Colon (tissue), 2 donors: ENCODE measurements at regions not wholly inside any gene's neighbourhood (a gene's known extent, or its start where the extent isn't known, plus 50 kb on each side); places are given as distances from the start of the nearest gene placed in this dataset.

Experiments used
- FAIRE-seq: peaks from 2 replicates; lab custom pipeline; 2012; peaks lifted over from hg19 to GRCh38; lab: Jason Lieb, UNC
- donor health status: control.
- donor health status: control.

DNA sequence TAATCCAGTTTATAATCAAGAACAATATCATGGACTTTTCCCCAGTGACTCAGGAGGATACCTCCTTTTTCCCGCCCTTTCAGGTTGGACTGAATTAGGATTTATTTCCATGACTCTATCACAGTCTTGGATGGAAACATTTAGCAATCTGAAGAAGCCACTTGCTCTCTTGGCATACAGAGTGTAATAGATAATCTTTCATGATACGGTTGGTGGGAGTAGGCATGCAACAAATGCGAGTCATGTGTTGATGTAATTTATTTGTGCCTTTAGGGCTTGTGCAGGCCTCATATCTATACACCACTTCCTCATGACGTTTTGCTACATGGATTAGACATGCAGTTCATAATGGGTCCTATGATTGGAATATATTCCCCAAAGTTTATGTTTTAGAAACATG, 54.2 kb upstream of the MCTP2 start:
- no peak for FAIRE-seq

DNA sequence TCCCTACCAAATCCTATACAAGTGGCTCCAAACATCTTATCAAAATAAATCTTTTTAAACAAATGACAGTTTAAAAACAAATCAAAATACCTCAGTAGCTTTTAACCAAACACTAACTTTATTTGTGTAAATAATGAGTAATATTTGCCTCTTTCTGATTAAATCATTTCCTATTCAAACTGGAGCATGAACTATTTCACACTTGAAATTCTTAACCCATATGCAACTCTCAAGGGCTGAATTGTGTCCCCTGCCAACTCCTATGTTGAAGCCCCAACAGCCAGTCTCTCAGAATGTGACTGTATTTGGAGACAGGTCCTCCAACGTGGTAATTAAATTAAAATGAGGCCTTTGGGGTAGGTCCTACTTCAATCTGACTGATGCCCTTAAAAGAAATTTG, 55.9 kb upstream of the MCTP2 start:
- FAIRE-seq, result no peak

DNA sequence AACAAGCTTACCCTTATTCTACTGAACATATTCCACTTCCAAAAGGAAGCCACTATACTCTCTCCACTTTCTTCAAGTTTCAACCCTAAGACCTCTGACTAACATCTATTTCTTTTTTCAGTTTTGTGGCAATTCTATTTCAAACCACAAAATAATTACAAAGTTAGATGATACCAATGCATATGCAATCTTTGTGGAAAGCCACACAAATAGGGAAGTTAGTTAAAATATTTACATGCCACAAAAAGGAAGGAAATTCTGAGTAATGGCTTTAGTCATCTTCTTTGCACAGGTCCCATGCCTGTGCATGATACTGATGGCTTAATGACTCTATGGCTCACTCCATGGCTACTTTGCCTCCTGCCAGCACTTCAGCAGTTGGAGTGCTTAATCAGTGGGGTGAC, 57.0 kb upstream of the MCTP2 start:
- FAIRE-seq, result no peak

DNA sequence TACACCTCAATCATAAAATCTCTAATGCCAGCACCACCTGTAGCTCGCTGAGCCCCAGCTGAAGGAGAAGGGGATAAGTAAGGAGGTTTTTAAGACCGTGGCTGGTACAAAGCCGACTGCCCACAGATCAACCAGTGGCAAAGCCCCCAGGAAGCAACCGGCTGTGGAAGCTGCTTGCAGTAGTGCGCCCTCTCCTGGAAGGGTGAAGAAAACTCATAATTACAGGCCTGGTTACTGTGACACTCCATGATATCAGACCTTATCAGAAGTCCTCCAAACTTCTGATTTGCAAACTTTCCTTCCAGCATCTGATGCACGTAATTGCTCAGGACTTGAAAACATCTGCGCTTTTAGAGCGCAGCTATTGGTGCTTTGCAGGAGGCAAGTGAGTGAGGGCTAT, 63.1 kb upstream of the MCTP2 start:
- FAIRE-seq, result no peak

DNA sequence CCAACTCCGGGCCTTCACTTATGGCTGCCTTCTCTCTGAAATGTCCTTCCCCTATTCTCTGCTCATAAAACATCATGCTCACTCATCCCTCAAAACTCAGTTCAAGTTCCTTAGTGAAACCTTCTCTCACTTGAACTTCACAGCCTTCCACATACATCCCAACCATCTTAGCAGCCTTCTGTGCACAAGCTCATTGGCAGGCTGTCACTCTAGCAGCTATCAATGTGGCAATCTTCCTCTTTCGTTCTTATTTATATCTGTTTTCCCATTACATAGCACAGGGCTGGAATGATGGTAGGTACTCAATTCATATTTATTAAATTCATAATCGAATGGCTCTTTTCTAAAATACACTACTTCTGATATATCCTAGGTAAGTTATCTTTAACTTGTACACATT, 66.4 kb upstream of the MCTP2 start:
- FAIRE-seq, result no peak

DNA sequence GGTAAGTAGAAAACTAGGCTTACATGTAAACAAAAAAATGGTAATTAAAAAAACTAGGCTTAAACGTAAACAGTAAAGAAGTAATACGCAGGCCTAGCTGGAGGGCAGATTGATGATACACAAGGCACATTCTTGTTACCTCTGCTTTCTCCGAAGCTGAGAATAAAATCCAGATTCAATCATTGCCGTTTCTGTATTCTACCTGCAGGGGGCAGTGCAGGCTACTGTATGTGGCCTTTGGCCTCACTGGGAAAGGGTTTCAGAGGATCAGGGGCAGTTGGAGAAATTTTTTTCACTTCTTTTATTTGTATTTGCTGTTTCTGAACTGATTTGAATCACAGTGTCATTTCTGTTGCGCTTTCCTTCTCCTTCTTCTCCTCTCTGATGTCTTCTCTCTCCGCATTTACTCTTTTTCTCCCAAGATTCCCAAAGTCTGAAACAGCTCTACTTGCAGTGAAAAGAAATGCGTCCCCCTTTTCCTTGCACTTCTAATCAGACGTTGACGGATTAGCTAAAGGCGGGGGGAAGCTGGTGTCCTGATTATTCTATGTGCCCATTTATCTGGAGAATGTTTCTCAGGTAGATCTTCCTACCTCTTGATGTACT, 67.1 kb upstream of the MCTP2 start:
- FAIRE-seq, result no peak

DNA sequence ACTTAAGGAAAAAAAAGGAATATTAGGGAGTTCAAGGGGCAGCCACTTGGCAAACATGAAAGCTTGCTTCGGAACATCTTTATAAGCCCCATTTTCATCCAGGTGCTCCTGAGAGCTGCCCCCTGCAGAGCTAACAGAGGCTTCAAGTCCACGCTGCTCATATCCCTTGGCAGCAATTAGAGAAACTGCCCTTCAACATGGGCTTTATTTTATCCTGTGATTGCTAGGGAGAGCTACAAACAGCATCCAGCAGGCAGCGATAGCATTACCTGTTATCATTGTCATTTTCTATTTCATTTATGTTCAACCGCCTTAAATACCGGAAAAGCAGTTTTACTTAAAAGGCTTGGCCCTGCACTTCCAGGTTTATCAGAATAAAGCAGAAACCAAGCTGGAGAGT, 68.4 kb upstream of the MCTP2 start:
- no peak for FAIRE-seq

DNA sequence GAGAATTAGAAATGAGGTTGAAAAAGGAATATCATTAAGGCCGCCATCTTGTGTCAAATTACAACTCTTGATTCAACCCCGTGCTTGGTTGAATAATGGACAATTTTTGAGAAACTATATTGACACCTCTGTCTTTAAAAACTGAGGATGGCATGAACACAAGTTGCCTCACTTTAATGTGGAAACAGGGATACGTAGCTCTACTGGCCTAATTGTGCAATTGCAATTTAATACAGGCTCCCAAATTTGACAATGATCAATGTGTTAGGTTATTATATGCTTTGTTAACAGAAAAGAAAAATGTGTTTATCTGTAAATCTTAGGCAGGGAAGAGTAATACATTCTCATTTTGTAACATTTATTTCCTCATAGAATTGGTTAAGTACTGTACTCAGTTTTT, 77.1 kb upstream of the MCTP2 start:
- FAIRE-seq, result no peak

DNA sequence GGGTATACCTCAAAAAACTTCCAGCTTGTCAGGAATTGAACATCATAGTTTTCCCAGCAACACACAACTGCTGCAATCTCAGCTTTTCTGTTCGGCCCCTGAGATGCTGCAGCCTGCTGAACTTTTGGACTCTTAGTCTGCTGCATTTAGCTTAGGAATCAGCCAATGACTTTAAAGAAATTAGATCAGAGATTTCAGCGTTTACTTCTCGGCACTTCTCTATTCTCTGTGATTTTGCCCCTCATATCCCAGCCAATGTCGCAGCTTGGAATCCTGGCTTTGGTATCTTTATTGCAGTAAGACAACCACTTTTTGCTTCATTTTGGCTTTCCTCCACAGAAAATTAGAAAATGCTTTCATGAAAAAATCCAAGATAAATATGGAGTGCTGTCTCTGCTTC, 86.3 kb upstream of the MCTP2 start:
- no peak for FAIRE-seq

DNA sequence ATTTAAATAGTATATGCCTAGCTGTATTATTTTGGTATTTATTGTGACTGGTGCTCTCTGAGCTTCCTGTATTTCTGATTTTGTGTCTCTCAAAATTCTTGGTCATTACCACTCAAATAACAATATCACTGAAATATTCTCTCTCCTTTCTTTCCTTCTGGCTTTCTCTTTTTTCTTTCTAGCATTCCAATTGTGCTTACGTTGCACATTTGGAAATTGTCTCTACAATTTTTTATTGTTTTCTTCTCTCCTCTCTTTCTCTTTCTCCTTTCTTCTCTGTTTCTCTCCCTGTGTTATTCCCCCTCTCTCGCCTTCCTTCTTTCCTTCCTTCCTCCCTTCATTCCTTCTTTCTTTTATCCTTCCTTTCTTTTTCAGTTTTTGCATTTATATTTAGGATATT, 89.6 kb upstream of the MCTP2 start:
- no peak for FAIRE-seq

DNA sequence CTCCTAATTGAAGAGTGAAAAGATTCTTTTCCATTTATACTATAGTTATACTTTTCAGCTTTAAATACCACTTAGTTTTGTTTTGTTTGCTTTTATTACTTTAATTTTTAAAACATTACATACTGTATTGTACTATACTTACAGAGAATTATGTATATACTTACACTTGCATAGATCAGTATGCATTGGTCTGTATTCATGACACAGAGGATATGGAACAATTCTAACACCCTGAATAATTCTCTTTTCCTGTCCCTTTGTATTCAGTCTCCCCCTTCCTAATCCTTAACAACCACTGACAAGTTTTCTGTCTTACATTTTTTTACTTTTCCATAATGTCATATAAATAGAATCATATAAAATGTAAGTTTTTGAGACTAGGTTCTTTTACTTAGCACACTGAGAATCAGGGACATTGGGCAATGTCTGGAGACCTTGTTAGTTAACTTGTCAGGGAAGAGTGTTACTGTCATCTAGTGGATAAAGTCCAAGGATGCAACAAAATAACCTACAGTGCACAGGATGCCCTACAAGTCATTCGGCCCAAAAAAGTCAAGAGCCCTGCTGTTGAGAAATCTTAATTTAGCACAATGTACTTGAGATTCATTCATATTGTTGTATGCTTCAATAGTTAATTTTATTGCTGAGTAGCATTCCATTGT, 95.7 kb upstream of the MCTP2 start:
- FAIRE-seq, result no peak

DNA sequence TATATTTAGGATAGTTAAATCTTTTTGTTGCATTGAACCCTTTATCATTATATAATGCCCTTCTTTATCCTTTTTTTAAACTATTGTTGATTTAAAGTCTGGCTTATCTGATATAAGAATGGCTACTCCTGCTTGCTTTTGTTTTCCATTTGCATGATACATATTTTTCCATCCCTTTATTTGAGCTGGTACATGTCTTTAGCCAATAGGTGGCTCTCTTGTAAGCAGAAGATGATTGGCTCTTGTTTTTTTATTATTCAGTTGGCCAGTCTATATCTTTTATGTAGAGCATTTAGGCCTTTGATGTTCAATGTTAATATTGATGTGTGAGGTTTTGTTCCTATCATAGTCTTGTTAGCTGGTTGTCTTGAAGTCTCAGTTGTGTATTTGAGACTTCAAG, 99.5 kb upstream of the MCTP2 start:
- no peak for FAIRE-seq

DNA sequence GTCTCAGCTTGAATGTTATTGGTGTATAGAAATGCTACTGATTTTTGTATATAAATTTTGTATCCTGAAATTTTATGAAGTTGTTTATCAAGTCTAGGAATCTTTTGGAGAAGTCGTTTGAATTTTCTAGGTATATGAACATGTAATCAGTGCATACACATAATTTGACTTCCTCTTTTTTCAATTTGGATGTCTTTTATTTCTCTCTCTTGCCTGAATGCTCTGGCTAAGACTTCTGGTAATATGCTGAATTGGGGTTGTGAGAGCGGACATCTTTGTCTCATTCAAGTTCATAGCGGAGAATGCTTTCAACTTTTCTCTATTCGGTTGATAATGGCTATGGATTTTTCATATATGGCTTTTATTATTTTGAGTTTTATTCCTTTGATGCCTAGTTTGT, 100.9 kb upstream of the MCTP2 start:
- no peak for FAIRE-seq

DNA sequence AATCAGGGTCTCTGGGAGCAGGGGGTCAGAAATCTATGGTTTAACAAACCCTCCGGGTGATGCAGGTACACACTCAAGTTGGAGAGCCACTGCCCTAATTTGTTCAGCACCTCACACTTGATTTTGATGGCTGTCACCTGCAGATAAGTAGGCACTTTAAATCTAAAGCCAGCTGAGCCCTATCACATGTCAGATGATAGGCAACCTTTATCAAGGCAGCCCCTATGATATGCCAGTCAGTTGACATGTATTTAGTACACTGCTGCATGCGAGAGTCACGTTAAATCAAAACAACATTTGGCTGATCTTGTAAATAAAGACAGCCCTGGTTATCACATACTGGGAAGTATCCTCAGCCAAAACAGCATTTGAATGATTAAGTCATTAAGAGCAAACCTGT, 104.4 kb upstream of the MCTP2 start:
- no peak for FAIRE-seq

DNA sequence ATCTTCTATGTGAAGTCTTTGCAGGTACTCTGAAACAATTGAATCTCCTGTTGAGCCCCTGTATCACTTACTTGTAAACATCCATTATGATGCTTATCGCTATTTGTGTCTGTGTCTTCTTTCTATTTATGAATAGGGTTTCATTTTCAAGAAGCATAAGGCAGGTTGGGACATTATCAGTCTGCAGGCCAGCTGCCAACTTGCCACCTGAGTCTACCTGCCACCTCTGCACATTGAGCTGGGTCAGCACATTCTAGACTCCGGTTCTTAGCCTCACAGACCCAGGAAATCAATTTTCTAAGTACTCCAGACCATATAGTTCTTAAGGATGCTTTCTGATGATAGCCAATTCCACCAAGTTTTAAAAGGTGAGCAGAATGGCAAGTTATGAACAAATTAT, 105.7 kb upstream of the MCTP2 start:
- no peak for FAIRE-seq

DNA sequence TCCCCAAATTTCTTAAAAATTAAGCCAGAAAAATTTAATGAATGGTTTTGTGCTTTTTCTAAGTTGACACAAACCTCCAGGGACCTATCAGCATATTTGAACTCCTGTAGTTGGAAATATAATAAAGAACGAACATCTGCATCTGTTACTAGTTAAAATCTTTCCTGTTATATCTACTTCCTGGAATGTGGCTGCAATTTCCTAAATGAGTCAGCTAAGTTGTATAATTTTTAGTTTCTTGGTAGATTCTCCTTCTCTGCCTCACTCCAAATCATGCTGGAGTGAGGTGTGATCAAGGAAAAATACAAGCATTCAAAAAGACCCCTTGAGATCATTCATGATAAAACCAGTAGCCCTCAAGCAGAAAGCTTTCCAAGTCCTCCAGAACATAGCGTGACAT, 106.2 kb upstream of the MCTP2 start:
- no peak for FAIRE-seq

DNA sequence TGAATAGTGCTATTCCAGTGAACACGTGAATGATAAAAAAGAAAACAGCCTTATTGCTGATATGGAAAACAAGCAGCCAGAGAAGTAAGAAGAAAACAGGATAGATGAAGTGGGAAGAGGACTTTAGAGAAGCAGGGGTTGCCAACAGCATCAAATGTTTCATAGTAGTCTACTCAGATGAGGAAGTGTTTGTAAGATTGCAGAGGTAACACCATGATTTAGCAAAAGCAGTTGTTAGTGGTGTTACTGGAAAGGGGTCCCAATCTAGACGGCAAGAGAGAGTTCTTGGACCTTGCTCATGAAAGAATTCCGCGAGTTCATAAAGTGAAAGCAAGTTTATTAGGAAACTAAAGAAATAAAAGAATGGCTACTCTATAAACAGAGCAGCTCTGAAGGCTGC, 108.8 kb upstream of the MCTP2 start:
- FAIRE-seq, result no peak

DNA sequence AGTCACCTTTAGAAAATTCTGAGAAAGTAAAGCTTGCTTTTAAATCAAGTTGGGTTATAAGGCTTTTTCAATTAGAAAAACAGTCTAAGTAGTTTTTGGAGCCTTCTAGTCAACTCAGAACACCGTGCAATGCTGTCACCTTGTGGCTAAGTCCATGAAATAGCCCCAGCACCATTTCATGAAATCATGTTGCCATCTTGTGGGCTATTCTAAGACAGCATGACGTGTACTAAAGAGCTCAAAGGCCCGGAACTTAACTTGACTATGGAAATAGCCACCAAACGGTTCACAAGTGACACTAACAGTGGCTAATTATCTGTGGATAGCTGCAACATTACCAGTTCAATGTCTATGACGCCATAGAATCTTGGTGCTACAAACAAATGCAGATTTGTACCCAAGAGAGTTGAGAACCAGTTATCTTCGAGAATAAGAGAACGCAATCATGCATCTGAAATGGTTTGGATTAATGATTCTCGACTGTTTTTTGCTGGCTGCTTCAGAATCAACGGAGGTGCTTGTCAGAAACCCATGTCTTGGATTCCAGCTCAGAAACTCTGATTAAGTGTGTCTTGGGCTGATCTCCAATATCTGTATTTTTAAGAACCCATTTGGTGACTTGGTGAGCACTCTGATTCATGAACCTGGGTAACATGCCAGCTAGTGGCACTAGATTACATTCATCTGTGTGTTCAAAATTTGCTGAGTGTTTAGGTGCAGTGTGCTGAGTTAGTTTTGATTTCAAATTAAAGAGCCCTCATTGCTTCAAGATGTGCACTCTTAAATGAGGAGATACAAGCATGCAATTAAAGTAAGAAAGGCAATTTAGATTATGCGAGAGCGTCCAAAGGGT, 111.2 kb upstream of the MCTP2 start:
- FAIRE-seq, result peak; percentile 81

DNA sequence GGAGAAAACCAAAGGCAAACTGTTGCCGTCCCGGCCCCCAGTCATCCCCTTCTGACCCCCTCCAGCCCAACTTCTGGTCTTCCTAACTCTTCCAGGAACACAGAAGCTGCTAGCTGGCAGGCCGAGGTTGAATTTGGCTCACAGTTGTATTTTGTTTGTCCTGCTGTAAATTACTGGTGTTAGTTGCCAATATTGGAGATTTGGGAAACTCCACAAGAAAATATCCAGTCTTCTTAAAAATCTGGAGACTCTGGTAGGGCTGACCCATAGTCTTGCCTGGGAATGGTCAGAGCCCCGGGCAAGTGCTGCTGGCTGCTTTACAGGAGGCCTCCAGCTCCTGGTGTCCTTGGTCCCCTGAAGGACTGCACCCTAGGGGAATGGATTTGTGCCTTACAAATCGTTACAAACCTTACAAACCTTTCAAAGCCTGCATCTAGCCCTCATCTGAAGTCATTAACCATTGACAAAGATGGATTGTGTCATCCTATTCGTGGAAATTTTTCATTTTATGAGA, 112.0 kb upstream of the MCTP2 start:
- FAIRE-seq, result no peak

DNA sequence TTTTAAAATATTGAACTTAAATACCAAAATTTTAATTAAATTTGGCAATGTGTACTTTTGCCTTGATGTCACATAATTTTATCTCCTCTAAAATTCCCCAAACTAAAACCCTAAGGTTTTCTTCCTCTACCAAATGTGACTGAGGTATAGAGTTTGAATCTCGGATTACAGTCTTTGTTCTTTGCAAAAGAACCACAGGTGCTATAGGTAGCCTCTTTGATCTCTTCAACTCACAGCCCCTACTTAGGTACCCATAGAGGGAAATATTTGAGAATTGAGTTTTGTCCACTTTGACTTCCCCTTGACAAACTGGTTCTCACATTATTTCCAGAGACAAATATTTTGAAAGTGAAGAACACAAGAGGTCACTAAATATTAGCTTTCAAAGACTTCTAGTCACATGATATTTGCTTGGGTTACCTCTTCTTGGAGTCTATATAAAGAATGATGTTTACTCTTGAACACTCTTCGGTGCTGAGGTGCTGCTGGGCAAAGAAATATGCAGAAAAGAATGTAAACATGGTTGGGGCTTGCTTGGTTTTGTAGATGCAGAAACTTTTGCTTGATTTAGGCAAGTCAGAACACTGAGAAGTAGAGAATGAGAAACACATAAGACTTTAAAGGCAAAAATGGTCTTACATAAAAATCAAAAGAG, 120.8 kb upstream of the MCTP2 start:
- no peak for FAIRE-seq

DNA sequence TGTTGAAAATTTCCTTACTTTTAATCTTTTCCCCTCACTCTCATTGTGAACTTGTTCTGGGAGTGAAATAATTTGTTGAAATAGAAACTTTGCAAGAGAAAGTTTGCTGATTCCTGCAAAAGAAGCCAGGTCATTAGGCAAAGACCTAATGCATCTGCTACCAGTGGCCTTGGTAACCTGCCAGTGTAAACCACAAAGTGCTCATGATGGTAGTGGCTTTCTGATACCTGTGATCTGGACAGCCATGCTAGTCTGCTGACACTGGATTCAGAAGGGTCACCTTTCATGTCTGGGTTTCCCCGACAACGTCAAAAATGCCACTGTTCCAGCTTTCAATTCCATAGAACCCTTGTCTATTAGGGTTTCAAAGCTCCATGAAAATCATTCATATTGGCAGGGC, 123.7 kb upstream of the MCTP2 start:
- no peak for FAIRE-seq

DNA sequence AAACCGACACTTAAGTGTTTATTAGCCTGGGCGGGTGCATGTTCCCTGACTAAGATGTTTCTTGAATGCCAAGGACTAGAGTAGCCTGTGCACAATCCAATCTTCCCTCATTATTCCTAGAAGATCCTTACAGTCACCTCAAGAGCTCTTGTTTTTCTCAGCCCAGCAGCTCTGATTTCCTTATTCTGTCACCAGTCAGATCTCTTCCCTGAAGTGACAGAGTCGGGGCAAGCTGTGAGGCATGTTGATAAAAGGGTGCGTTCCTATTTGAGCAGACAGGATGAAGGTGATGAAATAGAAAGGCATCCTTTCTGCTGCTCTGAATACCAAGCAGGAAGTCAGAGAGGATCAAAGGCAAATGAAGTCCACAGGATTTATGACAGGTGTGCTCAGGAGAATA, 125.6 kb upstream of the MCTP2 start:
- no peak for FAIRE-seq

DNA sequence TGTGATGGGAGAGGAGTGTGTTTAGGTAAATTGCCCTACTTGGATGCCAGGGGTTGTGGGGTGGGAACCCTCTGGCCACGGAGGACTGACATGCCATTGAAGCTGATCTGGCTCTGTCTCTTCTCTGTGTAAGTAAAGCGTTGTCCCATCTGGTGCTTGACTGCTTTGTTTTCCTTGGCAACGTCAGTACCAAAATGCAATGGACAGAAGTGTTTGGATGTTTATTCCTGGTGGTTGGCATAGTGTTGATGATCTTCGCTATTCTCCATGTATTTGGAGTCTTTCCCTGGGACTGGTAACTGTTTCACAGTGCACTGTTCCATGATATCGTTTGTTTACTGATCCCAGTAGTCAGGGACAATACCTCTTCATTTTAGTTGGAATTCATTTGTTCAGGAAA, 130.5 kb upstream of the MCTP2 start:
- FAIRE-seq, result no peak
